H1 (cell line): ENCODE measurements at regions not wholly inside any gene's neighbourhood (a gene's known extent, or its start where the extent isn't known, plus 50 kb on each side); places are given as distances from the start of the nearest gene placed in this dataset.

ENCODE experiments used
- EP300 ChIP-seq, 2 experiments: IDR thresholded peaks; 1 replicate in 1 of 2; 2 replicates in 1 of 2; pipeline ENCODE4 v1.6.1; 2011 to 2012; ENCODE audit warnings: low read depth in 2 of 2, low read length in 2 of 2, mild to moderate bottlenecking in 2 of 2, borderline replicate concordance in 1 of 2, inconsistent platforms in 1 of 2, moderate library complexity in 1 of 2
- GABPA ChIP-seq: IDR thresholded peaks from 2 replicates; pipeline ENCODE4 v1.6.1; 2011; ENCODE audit warnings: mild to moderate bottlenecking, low read length, moderate library complexity, borderline replicate concordance; ENCODE audit not compliant: insufficient read depth
- HDAC6 ChIP-seq: IDR thresholded peaks from one replicate; pipeline ENCODE4 v1.7.1; 2012; ENCODE audit warnings: low read depth, mild to moderate bottlenecking, inconsistent platforms, low read length, moderate library complexity
- PHF8 ChIP-seq: fragments of 200-600 bp; sonication (generic); conservative IDR thresholded peaks from 2 replicates; pipeline ENCODE4 v1.7.1; 2012; ENCODE audit warnings: low read depth, mild to moderate bottlenecking, inconsistent platforms, low read length, moderate library complexity
- POLR2A ChIP-seq, 2 experiments: IDR thresholded peaks; 1 replicate in 1 of 2; 2 replicates in 1 of 2; pipeline ENCODE4 v1.6.1; 2011; ENCODE audit warnings: low read depth in 2 of 2, low read length in 2 of 2, mild to moderate bottlenecking in 2 of 2; ENCODE audit errors: control extremely low read depth in 1 of 2
- POLR2AphosphoS5 ChIP-seq: IDR thresholded peaks from 2 replicates; pipeline ENCODE4 v1.6.1; 2011; ENCODE audit warnings: low read depth, low read length
- TF ChIP-seq, protein P1 (sequence below), 3 experiments: IDR thresholded peaks; 1 replicate in 2 of 3; 2 replicates in 1 of 3; pipeline versions ENCODE4 v1.5.1 to v1.6.1; 2011; ENCODE audit warnings: low read length in 3 of 3, mild to moderate bottlenecking in 3 of 3, inconsistent platforms in 2 of 3, low read depth in 1 of 3, moderate library complexity in 1 of 3; ENCODE audit not compliant: insufficient read depth in 1 of 3; ENCODE audit errors: control extremely low read depth in 1 of 3

DNA sequence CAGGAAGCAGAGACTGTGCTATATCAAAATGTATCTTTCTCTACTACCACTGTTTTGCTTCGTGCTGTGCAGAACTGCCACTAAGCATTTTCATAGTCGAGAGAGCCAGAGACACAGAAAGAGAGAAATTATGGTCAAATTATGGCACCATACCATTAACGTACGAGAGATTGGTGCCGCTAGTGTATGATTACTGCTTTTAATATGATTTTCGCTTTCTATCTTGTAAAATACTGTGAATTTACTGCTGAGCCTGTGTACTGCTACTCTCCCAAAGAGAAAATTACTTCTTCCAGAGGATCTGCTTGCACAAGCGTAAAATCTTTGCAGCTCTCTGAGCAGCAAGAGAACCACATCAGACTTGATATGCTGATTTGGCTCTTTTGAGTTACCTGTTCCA is 71.1 kb upstream of the ZNF281 start:
- TF ChIP-seq, protein P1, sequence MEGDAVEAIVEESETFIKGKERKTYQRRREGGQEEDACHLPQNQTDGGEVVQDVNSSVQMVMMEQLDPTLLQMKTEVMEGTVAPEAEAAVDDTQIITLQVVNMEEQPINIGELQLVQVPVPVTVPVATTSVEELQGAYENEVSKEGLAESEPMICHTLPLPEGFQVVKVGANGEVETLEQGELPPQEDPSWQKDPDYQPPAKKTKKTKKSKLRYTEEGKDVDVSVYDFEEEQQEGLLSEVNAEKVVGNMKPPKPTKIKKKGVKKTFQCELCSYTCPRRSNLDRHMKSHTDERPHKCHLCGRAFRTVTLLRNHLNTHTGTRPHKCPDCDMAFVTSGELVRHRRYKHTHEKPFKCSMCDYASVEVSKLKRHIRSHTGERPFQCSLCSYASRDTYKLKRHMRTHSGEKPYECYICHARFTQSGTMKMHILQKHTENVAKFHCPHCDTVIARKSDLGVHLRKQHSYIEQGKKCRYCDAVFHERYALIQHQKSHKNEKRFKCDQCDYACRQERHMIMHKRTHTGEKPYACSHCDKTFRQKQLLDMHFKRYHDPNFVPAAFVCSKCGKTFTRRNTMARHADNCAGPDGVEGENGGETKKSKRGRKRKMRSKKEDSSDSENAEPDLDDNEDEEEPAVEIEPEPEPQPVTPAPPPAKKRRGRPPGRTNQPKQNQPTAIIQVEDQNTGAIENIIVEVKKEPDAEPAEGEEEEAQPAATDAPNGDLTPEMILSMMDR (IDR thresholded peaks at IDR 0.05; ENCODE audit: control extremely low read depth in 1 of 3, insufficient read depth in 1 of 3, low read depth in 1 of 3, low read length in 3 of 3) = no peak
- TF ChIP-seq HDAC6 = no peak
- no peak for TF ChIP-seq POLR2AphosphoS5
- TF ChIP-seq PHF8 = no peak
- TF ChIP-seq EP300 (IDR thresholded peaks at IDR 0.05; ENCODE audit: borderline replicate concordance in 1 of 2, low read depth in 2 of 2, low read length in 2 of 2) = no peak
- TF ChIP-seq GABPA = no peak
- no peak for TF ChIP-seq POLR2A (IDR thresholded peaks at IDR 0.05; ENCODE audit: control extremely low read depth in 1 of 2, low read depth in 2 of 2, low read length in 2 of 2)
